ENCODE measurements at regions not wholly inside any gene's neighbourhood (a gene's known extent, or its start where the extent isn't known, plus 50 kb on each side); places are given as distances from the start of the nearest gene placed in this dataset.

DNA sequence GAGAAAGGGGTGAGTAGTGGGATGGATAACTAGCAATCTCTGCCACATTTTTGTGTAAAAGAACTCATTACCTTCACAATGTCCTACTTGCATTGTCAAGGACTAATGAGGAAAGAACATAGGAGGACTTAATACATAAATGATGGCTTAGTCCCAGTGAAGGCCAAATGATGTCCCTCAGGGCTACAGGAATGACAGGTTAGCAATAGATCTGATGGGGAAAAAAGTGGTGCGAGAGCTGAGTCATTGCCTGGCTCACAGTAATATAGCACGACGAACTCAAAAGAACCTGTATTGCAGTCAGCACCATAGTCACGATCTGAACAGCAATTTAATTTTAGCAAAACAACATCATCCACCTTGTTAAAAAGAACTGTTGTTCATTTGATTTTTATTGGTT is 70.9 kb upstream of the ARHGAP36 start:
- H3K4me1 ChIP-seq (ENCODE audit: control insufficient read depth in 2 of 2, insufficient read depth in 1 of 2, low read depth in 1 of 2, low read length in 2 of 2): no peaks in the 10 kb centered on the region
- no peaks in the 10 kb centered on the region for H3K79me1 ChIP-seq (ENCODE audit: low read depth, low read length)
- no peaks in the 10 kb centered on the region for H3K36me3 ChIP-seq (replicated peaks in 1 of 2; ENCODE audit: control insufficient read depth in 2 of 2, insufficient read depth in 2 of 2, low read length in 2 of 2)
- no peak overlapping the region for H3K23ac ChIP-seq (ENCODE audit: low read depth, low read length, poor library complexity)
- H3K4me2 ChIP-seq (ENCODE audit: insufficient read depth, low read length, poor library complexity, severe bottlenecking): no peak overlapping the region
- no peak overlapping the region for H3K9ac ChIP-seq (ENCODE audit: low read depth, low read length, poor library complexity)
- H2BK120ac ChIP-seq (ENCODE audit: low read depth, low read length): no peak overlapping the region
- H4K8ac ChIP-seq (ENCODE audit: low read depth, low read length): no peak overlapping the region
- H3K14ac ChIP-seq (ENCODE audit: low read length): no peak overlapping the region
- H2AFZ ChIP-seq (ENCODE audit: low read length): no peak overlapping the region
- H3K18ac ChIP-seq (ENCODE audit: low read length): no peak overlapping the region
- H3K4me3 ChIP-seq (ENCODE audit: low read length in 2 of 2): no peak overlapping the region
- H3K4ac ChIP-seq (ENCODE audit: low read length): no peak overlapping the region
- H2BK15ac ChIP-seq (ENCODE audit: low read length): no peak overlapping the region
- H4K91ac ChIP-seq (ENCODE audit: low read depth, low read length, poor library complexity): no peak overlapping the region
- H3K27me3 ChIP-seq (ENCODE audit: control insufficient read depth in 3 of 3, insufficient read depth in 3 of 3, low read depth in 1 of 3, low read length in 3 of 3): peaks cover 0 to 12% (median 0%) of the 10 kb centered on the region in 3 experiments
- H3K27ac ChIP-seq (replicated peaks; ENCODE audit: low read length): no peak overlapping the region
- no peak overlapping the region for H2BK12ac ChIP-seq (ENCODE audit: low read length)
- no peaks in the 10 kb centered on the region for H3K9me3 ChIP-seq (replicated peaks in 1 of 2; ENCODE audit: control insufficient read depth in 2 of 2, insufficient read depth in 1 of 2, low read depth in 1 of 2, low read length in 2 of 2)
- no peak for DNase-seq (ENCODE audit: low spot score)
- no peak overlapping the region for H2BK5ac ChIP-seq (ENCODE audit: low read length)
- no peak overlapping the region for H2AK5ac ChIP-seq (ENCODE audit: low read depth, low read length)
- WGBS, 2 donors (ENCODE audit: extremely low coverage in 2 of 2, insufficient read length in 2 of 2, insufficient replicate concordance in 1 of 2): no CpG with 5 or more reads among the region's 4 CpGs

DNA sequence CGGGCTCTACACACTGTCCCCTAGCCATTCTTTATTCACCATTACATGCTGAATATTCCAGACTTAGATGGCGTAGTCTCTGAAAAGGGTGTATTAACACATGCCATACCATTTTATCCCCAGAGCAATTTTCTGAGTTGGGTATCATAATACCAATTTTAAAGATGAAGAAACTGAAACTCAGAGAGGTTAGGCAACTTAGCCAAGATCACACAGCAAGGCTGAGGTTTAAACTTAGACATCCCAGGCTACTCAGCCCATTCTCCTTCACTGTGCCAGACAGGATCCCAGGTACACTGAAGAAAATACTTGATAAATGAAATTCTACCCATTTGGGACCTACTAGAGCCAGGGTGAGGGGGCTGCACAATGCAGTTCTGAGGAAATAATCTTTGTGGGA is 67.4 kb upstream of the ARHGAP36 start:
- Histone ChIP-seq H2AFZ (ENCODE audit: low read length) (no peak overlapping the region), H3K4me3 (ENCODE audit: low read length in 2 of 2) (no peak overlapping the region), H3K18ac (ENCODE audit: low read length) (no peak overlapping the region), H2BK5ac (ENCODE audit: low read length) (no peak overlapping the region), H3K27ac (replicated peaks; ENCODE audit: low read length) (no peak overlapping the region), H3K4ac (ENCODE audit: low read length) (no peak overlapping the region), H2AK5ac (ENCODE audit: low read depth, low read length) (no peak overlapping the region), H3K23ac (ENCODE audit: low read depth, low read length, poor library complexity) (no peak overlapping the region), H3K9ac (ENCODE audit: low read depth, low read length, poor library complexity) (no peak overlapping the region), H3K14ac (ENCODE audit: low read length) (no peak overlapping the region), H3K9me3 (replicated peaks in 1 of 2; ENCODE audit: control insufficient read depth in 2 of 2, insufficient read depth in 1 of 2, low read depth in 1 of 2, low read length in 2 of 2) (no peaks in the 10 kb centered on the region), H3K36me3 (replicated peaks in 1 of 2; ENCODE audit: control insufficient read depth in 2 of 2, insufficient read depth in 2 of 2, low read length in 2 of 2) (no peaks in the 10 kb centered on the region), H2BK15ac (ENCODE audit: low read length) (no peak overlapping the region), H4K91ac (ENCODE audit: low read depth, low read length, poor library complexity) (no peak overlapping the region), H2BK12ac (ENCODE audit: low read length) (no peak overlapping the region), H3K27me3 (ENCODE audit: control insufficient read depth in 3 of 3, insufficient read depth in 3 of 3, low read depth in 1 of 3, low read length in 3 of 3) (peaks cover 0 to 2% (median 0%) of the 10 kb centered on the region in 3 experiments), H2BK120ac (ENCODE audit: low read depth, low read length) (no peak overlapping the region), H3K4me1 (ENCODE audit: control insufficient read depth in 2 of 2, insufficient read depth in 1 of 2, low read depth in 1 of 2, low read length in 2 of 2) (no peaks in the 10 kb centered on the region), H3K79me1 (ENCODE audit: low read depth, low read length) (no peaks in the 10 kb centered on the region), H4K8ac (ENCODE audit: low read depth, low read length) (no peak overlapping the region), H3K4me2 (ENCODE audit: insufficient read depth, low read length, poor library complexity, severe bottlenecking) (no peak overlapping the region)
- no CpG with 5 or more reads among the region's 2 CpGs for WGBS, 2 donors (ENCODE audit: extremely low coverage in 2 of 2, insufficient read length in 2 of 2, insufficient replicate concordance in 1 of 2)
- DNase-seq (ENCODE audit: low spot score): no peak

DNA sequence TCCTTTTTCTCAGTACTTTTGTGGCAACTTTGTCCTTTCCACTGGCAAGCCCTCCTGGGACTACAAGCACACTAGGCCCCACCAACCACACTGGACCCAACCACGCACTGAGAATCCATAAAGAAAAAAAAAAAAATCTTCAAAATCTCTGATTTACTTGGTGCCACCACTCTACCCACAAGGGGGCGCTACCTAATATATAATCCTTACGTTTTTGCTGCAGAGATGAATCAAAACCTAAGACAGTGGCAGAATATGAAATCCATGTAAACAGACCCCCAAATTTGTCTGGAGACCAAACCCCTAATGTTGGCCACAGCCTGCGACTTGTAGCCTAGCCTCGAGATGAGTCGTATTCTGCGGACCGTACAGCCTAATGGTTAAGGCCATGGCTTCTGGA is 63.5 kb upstream of the ARHGAP36 start:
- WGBS, 2 donors (ENCODE audit: extremely low coverage in 2 of 2, insufficient read length in 2 of 2, insufficient replicate concordance in 1 of 2): no CpG with 5 or more reads among the region's 8 CpGs
- H2AK5ac ChIP-seq (ENCODE audit: low read depth, low read length): no peak overlapping the region
- H3K27me3 ChIP-seq (ENCODE audit: control insufficient read depth in 3 of 3, insufficient read depth in 3 of 3, low read depth in 1 of 3, low read length in 3 of 3): peaks cover 0 to 4% (median 0%) of the 10 kb centered on the region in 3 experiments
- no peaks in the 10 kb centered on the region for H3K4me1 ChIP-seq (ENCODE audit: control insufficient read depth in 2 of 2, insufficient read depth in 1 of 2, low read depth in 1 of 2, low read length in 2 of 2)
- H3K18ac ChIP-seq (ENCODE audit: low read length): no peak overlapping the region
- H3K79me1 ChIP-seq (ENCODE audit: low read depth, low read length): no peaks in the 10 kb centered on the region
- no peak overlapping the region for H2BK12ac ChIP-seq (ENCODE audit: low read length)
- H3K23ac ChIP-seq (ENCODE audit: low read depth, low read length, poor library complexity): no peak overlapping the region
- no peaks in the 10 kb centered on the region for H3K36me3 ChIP-seq (replicated peaks in 1 of 2; ENCODE audit: control insufficient read depth in 2 of 2, insufficient read depth in 2 of 2, low read length in 2 of 2)
- no peak overlapping the region for H3K14ac ChIP-seq (ENCODE audit: low read length)
- H3K4me2 ChIP-seq (ENCODE audit: insufficient read depth, low read length, poor library complexity, severe bottlenecking): no peak overlapping the region
- no peak overlapping the region for H4K91ac ChIP-seq (ENCODE audit: low read depth, low read length, poor library complexity)
- H3K4ac ChIP-seq (ENCODE audit: low read length): no peak overlapping the region
- H3K9ac ChIP-seq (ENCODE audit: low read depth, low read length, poor library complexity): no peak overlapping the region
- H2AFZ ChIP-seq (ENCODE audit: low read length): no peak overlapping the region
- H2BK15ac ChIP-seq (ENCODE audit: low read length): no peak overlapping the region
- H3K4me3 ChIP-seq (ENCODE audit: low read length in 2 of 2): no peak overlapping the region
- H2BK120ac ChIP-seq (ENCODE audit: low read depth, low read length): no peak overlapping the region
- H3K9me3 ChIP-seq (replicated peaks in 1 of 2; ENCODE audit: control insufficient read depth in 2 of 2, insufficient read depth in 1 of 2, low read depth in 1 of 2, low read length in 2 of 2): no peaks in the 10 kb centered on the region
- peak; percentile 9 for DNase-seq (ENCODE audit: low spot score)
- no peak overlapping the region for H3K27ac ChIP-seq (replicated peaks; ENCODE audit: low read length)
- H4K8ac ChIP-seq (ENCODE audit: low read depth, low read length): no peak overlapping the region
- no peak overlapping the region for H2BK5ac ChIP-seq (ENCODE audit: low read length)

DNA sequence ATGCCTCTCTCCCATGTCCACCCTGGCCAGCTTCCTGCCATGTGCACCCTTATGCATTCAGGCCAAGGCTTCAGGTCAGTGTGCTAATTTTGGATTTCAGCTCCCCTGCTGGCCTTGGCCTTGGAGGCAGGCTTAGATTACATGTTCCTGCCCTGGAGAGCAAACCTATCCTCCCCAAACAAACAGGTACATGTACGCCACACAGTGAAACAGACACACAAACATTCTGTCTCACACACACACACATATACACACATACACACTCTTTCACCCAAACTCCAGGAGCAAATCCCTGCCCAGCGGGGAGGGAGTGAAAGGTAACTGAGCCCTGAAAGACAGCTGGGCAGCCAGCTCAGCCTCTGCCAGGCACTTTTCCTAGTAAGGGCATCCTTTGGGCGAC is 62.7 kb upstream of the ARHGAP36 start:
- Histone ChIP-seq H3K4me3 (ENCODE audit: low read length in 2 of 2) (no peak overlapping the region), H2BK12ac (ENCODE audit: low read length) (no peak overlapping the region), H3K4me2 (ENCODE audit: insufficient read depth, low read length, poor library complexity, severe bottlenecking) (no peak overlapping the region), H3K79me1 (ENCODE audit: low read depth, low read length) (no peaks in the 10 kb centered on the region), H4K8ac (ENCODE audit: low read depth, low read length) (no peak overlapping the region), H3K23ac (ENCODE audit: low read depth, low read length, poor library complexity) (no peak overlapping the region), H2AFZ (ENCODE audit: low read length) (no peak overlapping the region), H2BK5ac (ENCODE audit: low read length) (no peak overlapping the region), H3K9ac (ENCODE audit: low read depth, low read length, poor library complexity) (no peak overlapping the region), H3K4ac (ENCODE audit: low read length) (no peak overlapping the region), H3K9me3 (replicated peaks in 1 of 2; ENCODE audit: control insufficient read depth in 2 of 2, insufficient read depth in 1 of 2, low read depth in 1 of 2, low read length in 2 of 2) (no peaks in the 10 kb centered on the region), H2BK120ac (ENCODE audit: low read depth, low read length) (no peak overlapping the region), H3K18ac (ENCODE audit: low read length) (no peak overlapping the region), H4K91ac (ENCODE audit: low read depth, low read length, poor library complexity) (no peak overlapping the region), H3K14ac (ENCODE audit: low read length) (no peak overlapping the region), H2AK5ac (ENCODE audit: low read depth, low read length) (no peak overlapping the region), H3K36me3 (replicated peaks in 1 of 2; ENCODE audit: control insufficient read depth in 2 of 2, insufficient read depth in 2 of 2, low read length in 2 of 2) (no peaks in the 10 kb centered on the region), H3K27me3 (ENCODE audit: control insufficient read depth in 3 of 3, insufficient read depth in 3 of 3, low read depth in 1 of 3, low read length in 3 of 3) (peaks cover 0 to 6% (median 0%) of the 10 kb centered on the region in 3 experiments), H2BK15ac (ENCODE audit: low read length) (no peak overlapping the region), H3K27ac (replicated peaks; ENCODE audit: low read length) (no peak overlapping the region), H3K4me1 (ENCODE audit: control insufficient read depth in 2 of 2, insufficient read depth in 1 of 2, low read depth in 1 of 2, low read length in 2 of 2) (no peaks in the 10 kb centered on the region)
- no CpG with 5 or more reads among the region's 3 CpGs for WGBS, 2 donors (ENCODE audit: extremely low coverage in 2 of 2, insufficient read length in 2 of 2, insufficient replicate concordance in 1 of 2)
- DNase-seq (ENCODE audit: low spot score): no peak

All from neuronal stem cell (in vitro differentiated cells).